SK-N-SH (cell line): ENCODE measurements at regions not wholly inside any gene's neighbourhood (a gene's known extent, or its start where the extent isn't known, plus 50 kb on each side); places are given as distances from the start of the nearest gene placed in this dataset.

ENCODE experiments used
- CTCF ChIA-PET: fragments of 300-600, 350-600 bp; formaldehyde crosslinking; extraction: SDS; loops from one replicate; lab custom pipeline; 2021; lab: Yijun Ruan, JAX
- POLR2A ChIA-PET: fragments of 350-600 bp; sonication (Branson Sonifier 250); formaldehyde crosslinking; extraction: SDS; loops from one replicate; lab custom pipeline; 2020; ENCODE audit warnings: antibody characterized with exemption, inconsistent platforms; lab: Yijun Ruan, JAX
- DNase-seq: peaks from one replicate; pipeline ENCODE4 v3.0.0; 2012
- H2AFZ ChIP-seq: fragments of 200-600 bp; sonication (generic); 2 replicates; pipeline ENCODE4 v1.8.1; 2016; ENCODE audit warnings: antibody characterized with exemption, mild to moderate bottlenecking, low read depth
- H3F3A ChIP-seq: fragments of 200-600 bp; sonication (generic); replicated peaks from 2 replicates; pipeline ENCODE3; 2016; ENCODE audit warnings: antibody characterized with exemption, mild to moderate bottlenecking; ENCODE audit not compliant: insufficient read depth
- H3K27ac ChIP-seq, 2 experiments: fragments of 200-500 bp in 1 of 2; fragments of 200-600 bp in 1 of 2; sonication (Bioruptor generic) in 1 of 2; sonication (generic), shearing (Covaris generic) in 1 of 2; 2 replicates each; pipeline versions ENCODE4 v1.5.1 to v1.6.1; 2014 to 2016; ENCODE audit warnings: low read depth in 2 of 2, inconsistent platforms in 1 of 2, low read length in 1 of 2, mild to moderate bottlenecking in 1 of 2, mixed read lengths in 1 of 2
- H3K27me3 ChIP-seq: fragments of 200-600 bp; sonication (generic), shearing (Covaris generic); 2 replicates; pipeline ENCODE4 v1.6.1; 2016; ENCODE audit warnings: mixed run types; ENCODE audit not compliant: insufficient read depth
- H3K36me3 ChIP-seq, 2 experiments: fragments of 200-500 bp in 1 of 2; fragments of 200-600 bp in 1 of 2; sonication (Bioruptor generic) in 1 of 2; sonication (generic) in 1 of 2; replicated peaks in 1 of 2; 2 replicates each; pipeline versions ENCODE3 to v1.5.1; 2014 to 2016; ENCODE audit warnings: low read length in 1 of 2, mild to moderate bottlenecking in 1 of 2; ENCODE audit not compliant: insufficient read depth in 2 of 2, control insufficient read depth in 1 of 2
- H3K4me1 ChIP-seq, 2 experiments: fragments of 200-500 bp in 1 of 2; fragments of 200-600 bp in 1 of 2; sonication (Bioruptor generic) in 1 of 2; sonication (generic), shearing (Covaris generic) in 1 of 2; 2 replicates each; pipeline versions ENCODE4 v1.5.1 to v1.6.1; 2014 to 2016; ENCODE audit warnings: low read depth in 1 of 2, low read length in 1 of 2, mixed run types in 1 of 2; ENCODE audit not compliant: insufficient read depth in 2 of 2, control insufficient read depth in 1 of 2
- H3K4me2 ChIP-seq: fragments of 200-600 bp; sonication (generic), shearing (Covaris generic); 2 replicates; pipeline ENCODE4 v1.6.1; 2017; ENCODE audit warnings: mixed run types
- H3K4me3 ChIP-seq, 2 experiments: fragments of 200-500 bp in 1 of 2; fragments of 200-600 bp in 1 of 2; sonication (Bioruptor generic) in 1 of 2; sonication (generic), shearing (Covaris generic) in 1 of 2; 2 replicates each; pipeline versions ENCODE4 v1.5.1 to v1.8.1; 2014 to 2016; ENCODE audit warnings: low read depth in 2 of 2, inconsistent platforms in 1 of 2, low read length in 1 of 2, mild to moderate bottlenecking in 1 of 2, mixed read lengths in 1 of 2, moderate library complexity in 1 of 2
- H3K79me2 ChIP-seq: fragments of 200-600 bp; sonication (generic); 2 replicates; pipeline ENCODE4 v1.8.1; 2017; ENCODE audit warnings: mild to moderate bottlenecking; ENCODE audit not compliant: insufficient read depth
- H3K9ac ChIP-seq: fragments of 200-600 bp; sonication (generic); 2 replicates; pipeline ENCODE4 v1.6.1; 2017; ENCODE audit warnings: mixed run types
- H3K9me2 ChIP-seq: fragments of 200-600 bp; sonication (generic); 2 replicates; pipeline ENCODE4 v1.6.1; 2017; ENCODE audit warnings: mixed run types
- H3K9me3 ChIP-seq: fragments of 200-600 bp; sonication (generic); 2 replicates; pipeline ENCODE4 v1.6.1; 2017; ENCODE audit warnings: mixed run types, mild to moderate bottlenecking, moderate library complexity
- H4K20me1 ChIP-seq: fragments of 200-600 bp; sonication (generic); 2 replicates; pipeline ENCODE4 v1.6.1; 2017; ENCODE audit warnings: mild to moderate bottlenecking, mixed run types; ENCODE audit not compliant: insufficient read depth
- CTCF ChIP-seq: fragments of 200-600 bp; sonication (generic); IDR thresholded peaks from 2 replicates; pipeline ENCODE4 v1.6.1; 2017; ENCODE audit warnings: antibody characterized with exemption, mild to moderate bottlenecking, moderate library complexity
- ELF1 ChIP-seq: IDR thresholded peaks from 2 replicates; pipeline ENCODE4 v1.4.0; 2012
- EP300 ChIP-seq, 2 experiments: IDR thresholded peaks; 2 replicates each; pipeline versions ENCODE4 v1.4.0 to v1.6.1; 2012; ENCODE audit warnings: borderline replicate concordance in 1 of 2, low read depth in 1 of 2, low read length in 1 of 2
- FOSL2 ChIP-seq: IDR thresholded peaks from 2 replicates; pipeline ENCODE4 v1.4.0; 2012; ENCODE audit warnings: low read depth, mild to moderate bottlenecking, moderate library complexity, borderline replicate concordance
- FOXM1 ChIP-seq: IDR thresholded peaks from 2 replicates; pipeline ENCODE4 v1.4.0; 2012; ENCODE audit warnings: low read depth, mild to moderate bottlenecking
- MEF2A ChIP-seq: IDR thresholded peaks from 2 replicates; pipeline ENCODE4 v1.4.0; 2012; ENCODE audit warnings: low read depth, borderline replicate concordance
- RCOR1 ChIP-seq: fragments of 150-350 bp; IDR thresholded peaks from 2 replicates; pipeline ENCODE4 v1.6.1; 2017; ENCODE audit warnings: antibody characterized with exemption, low read length
- REST ChIP-seq: IDR thresholded peaks from 2 replicates; pipeline ENCODE4 v1.6.1; 2012; ENCODE audit warnings: mild to moderate bottlenecking, low read depth, low read length, moderate library complexity
- RFX5 ChIP-seq: IDR thresholded peaks from 2 replicates; pipeline ENCODE4 v1.6.1; 2012; ENCODE audit warnings: mild to moderate bottlenecking, improper control_type of control experiment, low read length
- RXRA ChIP-seq: IDR thresholded peaks from 2 replicates; pipeline ENCODE4 v1.4.0; 2012; ENCODE audit warnings: low read depth, mild to moderate bottlenecking, borderline replicate concordance
- SMC3 ChIP-seq: IDR thresholded peaks from 2 replicates; pipeline ENCODE4 v1.6.1; 2012; ENCODE audit warnings: low read depth, low read length, improper control_type of control experiment
- TCF12 ChIP-seq: IDR thresholded peaks from 2 replicates; pipeline ENCODE4 v1.4.0; 2012
- USF1 ChIP-seq: IDR thresholded peaks from 2 replicates; pipeline ENCODE4 v1.4.0; 2012; ENCODE audit warnings: low read depth, borderline replicate concordance
- USF2 ChIP-seq: fragments of 150-350 bp; IDR thresholded peaks from 2 replicates; pipeline ENCODE4 v1.6.1; 2017; ENCODE audit warnings: antibody characterized with exemption, low read length, low read depth, borderline replicate concordance
- ZBTB33 ChIP-seq: IDR thresholded peaks from 2 replicates; pipeline ENCODE4 v1.4.0; 2012; ENCODE audit warnings: low read depth, borderline replicate concordance
- WGBS: methylation state at CpG from one replicate; pipeline ENCODE4 v1.1.6; 2017; ENCODE audit warnings: low lambda C conversion rate; 5-methylcytosine and 5-hydroxymethylcytosine counted together

- Histone ChIP-seq H3K36me3 (no peaks in the 10 kb centered on the region), H3K9me3 (no peaks in the 10 kb centered on the region), H3K9me2 (no peaks in the 10 kb centered on the region)
- CTCF ChIA-PET = no interaction called here
- 28% methylated on average over 4 of the region's 4 CpGs for WGBS
- TF ChIP-seq EP300 (IDR thresholded peaks at IDR 0.05; ENCODE audit: borderline replicate concordance in 1 of 2, low read depth in 1 of 2, low read length in 1 of 2) = no peak
- TF ChIP-seq MEF2A = no peak
- TF ChIP-seq TCF12 = no peak
- no peak for TF ChIP-seq REST
- TF ChIP-seq, all 33 proteins: peak for 0
- Histone ChIP-seq H4K20me1 (no peaks in the 10 kb centered on the region), H3K4me3 (no peak overlapping the region), H3K9ac (no peak overlapping the region), H3K27ac (no peak overlapping the region), H3F3A (no peaks in the 10 kb centered on the region), H2AFZ (no peak overlapping the region), H3K4me1 (no peaks in the 10 kb centered on the region), H3K79me2 (no peaks in the 10 kb centered on the region), H3K27me3 (no peaks in the 10 kb centered on the region), H3K4me2 (no peak overlapping the region)
- DNase-seq = no peak
- POLR2A ChIA-PET = no interaction called here
These were observed 200.3 kb downstream of the DPY19L2 start for GRCh38 chr12:63467951-63468350.

GRCh38 chr12:63457857-63458256, 210.4 kb downstream of the DPY19L2 start:
- H3K9ac ChIP-seq = no peak overlapping the region
- TF ChIP-seq TCF12 (no peak), CTCF (no peak), FOSL2 (no peak), ELF1 (no peak), RFX5 (no peak), RCOR1 (no peak), FOXM1 (no peak), RXRA (no peak), USF1 (no peak), MEF2A (no peak), USF2 (no peak), SMC3 (no peak), ZBTB33 (no peak)

More at GRCh38 chr12:63457857-63458256, 210.4 kb downstream of the DPY19L2 start:
- H3K27ac ChIP-seq = no peak overlapping the region
- no peaks in the 10 kb centered on the region for H4K20me1 ChIP-seq
- H3K79me2 ChIP-seq = no peaks in the 10 kb centered on the region
- no peaks in the 10 kb centered on the region for H3K36me3 ChIP-seq
- H3K27me3 ChIP-seq = no peaks in the 10 kb centered on the region
- H2AFZ ChIP-seq = no peak overlapping the region
- POLR2A ChIA-PET = no interaction called here
- no peaks in the 10 kb centered on the region for H3F3A ChIP-seq
- WGBS = 0% methylated on average over 1 of the region's 1 CpG
- CTCF ChIA-PET = interaction anchor here (1.0 kb wide), 1 partner anchor 8 kb away, joined by 3 read pairs; no protein-coding TSS in a partner anchor
- H3K4me3 ChIP-seq = no peak overlapping the region
- H3K4me2 ChIP-seq = no peak overlapping the region
- no peaks in the 10 kb centered on the region for H3K9me3 ChIP-seq
- no peaks in the 10 kb centered on the region for H3K4me1 ChIP-seq
- H3K9me2 ChIP-seq = no peaks in the 10 kb centered on the region
- no peak for DNase-seq
